ENCODE measurements at regions not wholly inside any gene's neighbourhood (a gene's known extent, or its start where the extent isn't known, plus 50 kb on each side); places are given as distances from the start of the nearest gene placed in this dataset.
"Not testable (repeated sequence)": the region's sequence is repeated elsewhere in the genome, so short reads cannot be mapped to it uniquely, and the experiment has no call there.

- TF ChIP-seq EZH2, CTCF, EZH2phosphoT487 (IDR thresholded peaks at IDR 0.05): not testable (repeated sequence)
These were observed 244.7 kb upstream of the PRKCQ start for GRCh38 chr10:6824793-6825192.

All from neural progenitor cell (in vitro differentiated cells).